K562 (cell line): ENCODE measurements at regions not wholly inside any gene's neighbourhood (a gene's known extent, or its start where the extent isn't known, plus 50 kb on each side); places are given as distances from the start of the nearest gene placed in this dataset.

Experiments used
- CREB1 ChIP-seq, 2 experiments: sonication (generic) in 1 of 2; formaldehyde crosslinking in 1 of 2; IDR thresholded peaks; 2 replicates each; pipeline versions ENCODE4 v1.6.1 to v1.8.0; 2012 to 2022; ENCODE audit warnings: inconsistent platforms in 1 of 2, mild to moderate bottlenecking in 1 of 2, missing genetic modification reagents in 1 of 2, moderate library complexity in 1 of 2
- MTA3 ChIP-seq: fragments of 450-650 bp; formaldehyde crosslinking; IDR thresholded peaks from 2 replicates; pipeline ENCODE4 v1.6.1; 2017; ENCODE audit warnings: mild to moderate bottlenecking, borderline replicate concordance
- ZNF561 ChIP-seq: fragments of 450-650 bp; formaldehyde crosslinking; conservative IDR thresholded peaks from 2 replicates; pipeline ENCODE4 v1.4.0; 2020; ENCODE audit warnings: mild to moderate bottlenecking, moderate library complexity
- TF ChIP-seq, protein P1 (sequence below), 2 experiments: fragments of 450-650 bp; IDR thresholded peaks; 2 replicates each; pipeline ENCODE4 v1.6.1; 2016; ENCODE audit warnings: mild to moderate bottlenecking in 2 of 2, borderline replicate concordance in 1 of 2, low read depth in 1 of 2, moderate library complexity in 1 of 2

- TF ChIP-seq, protein P1, sequence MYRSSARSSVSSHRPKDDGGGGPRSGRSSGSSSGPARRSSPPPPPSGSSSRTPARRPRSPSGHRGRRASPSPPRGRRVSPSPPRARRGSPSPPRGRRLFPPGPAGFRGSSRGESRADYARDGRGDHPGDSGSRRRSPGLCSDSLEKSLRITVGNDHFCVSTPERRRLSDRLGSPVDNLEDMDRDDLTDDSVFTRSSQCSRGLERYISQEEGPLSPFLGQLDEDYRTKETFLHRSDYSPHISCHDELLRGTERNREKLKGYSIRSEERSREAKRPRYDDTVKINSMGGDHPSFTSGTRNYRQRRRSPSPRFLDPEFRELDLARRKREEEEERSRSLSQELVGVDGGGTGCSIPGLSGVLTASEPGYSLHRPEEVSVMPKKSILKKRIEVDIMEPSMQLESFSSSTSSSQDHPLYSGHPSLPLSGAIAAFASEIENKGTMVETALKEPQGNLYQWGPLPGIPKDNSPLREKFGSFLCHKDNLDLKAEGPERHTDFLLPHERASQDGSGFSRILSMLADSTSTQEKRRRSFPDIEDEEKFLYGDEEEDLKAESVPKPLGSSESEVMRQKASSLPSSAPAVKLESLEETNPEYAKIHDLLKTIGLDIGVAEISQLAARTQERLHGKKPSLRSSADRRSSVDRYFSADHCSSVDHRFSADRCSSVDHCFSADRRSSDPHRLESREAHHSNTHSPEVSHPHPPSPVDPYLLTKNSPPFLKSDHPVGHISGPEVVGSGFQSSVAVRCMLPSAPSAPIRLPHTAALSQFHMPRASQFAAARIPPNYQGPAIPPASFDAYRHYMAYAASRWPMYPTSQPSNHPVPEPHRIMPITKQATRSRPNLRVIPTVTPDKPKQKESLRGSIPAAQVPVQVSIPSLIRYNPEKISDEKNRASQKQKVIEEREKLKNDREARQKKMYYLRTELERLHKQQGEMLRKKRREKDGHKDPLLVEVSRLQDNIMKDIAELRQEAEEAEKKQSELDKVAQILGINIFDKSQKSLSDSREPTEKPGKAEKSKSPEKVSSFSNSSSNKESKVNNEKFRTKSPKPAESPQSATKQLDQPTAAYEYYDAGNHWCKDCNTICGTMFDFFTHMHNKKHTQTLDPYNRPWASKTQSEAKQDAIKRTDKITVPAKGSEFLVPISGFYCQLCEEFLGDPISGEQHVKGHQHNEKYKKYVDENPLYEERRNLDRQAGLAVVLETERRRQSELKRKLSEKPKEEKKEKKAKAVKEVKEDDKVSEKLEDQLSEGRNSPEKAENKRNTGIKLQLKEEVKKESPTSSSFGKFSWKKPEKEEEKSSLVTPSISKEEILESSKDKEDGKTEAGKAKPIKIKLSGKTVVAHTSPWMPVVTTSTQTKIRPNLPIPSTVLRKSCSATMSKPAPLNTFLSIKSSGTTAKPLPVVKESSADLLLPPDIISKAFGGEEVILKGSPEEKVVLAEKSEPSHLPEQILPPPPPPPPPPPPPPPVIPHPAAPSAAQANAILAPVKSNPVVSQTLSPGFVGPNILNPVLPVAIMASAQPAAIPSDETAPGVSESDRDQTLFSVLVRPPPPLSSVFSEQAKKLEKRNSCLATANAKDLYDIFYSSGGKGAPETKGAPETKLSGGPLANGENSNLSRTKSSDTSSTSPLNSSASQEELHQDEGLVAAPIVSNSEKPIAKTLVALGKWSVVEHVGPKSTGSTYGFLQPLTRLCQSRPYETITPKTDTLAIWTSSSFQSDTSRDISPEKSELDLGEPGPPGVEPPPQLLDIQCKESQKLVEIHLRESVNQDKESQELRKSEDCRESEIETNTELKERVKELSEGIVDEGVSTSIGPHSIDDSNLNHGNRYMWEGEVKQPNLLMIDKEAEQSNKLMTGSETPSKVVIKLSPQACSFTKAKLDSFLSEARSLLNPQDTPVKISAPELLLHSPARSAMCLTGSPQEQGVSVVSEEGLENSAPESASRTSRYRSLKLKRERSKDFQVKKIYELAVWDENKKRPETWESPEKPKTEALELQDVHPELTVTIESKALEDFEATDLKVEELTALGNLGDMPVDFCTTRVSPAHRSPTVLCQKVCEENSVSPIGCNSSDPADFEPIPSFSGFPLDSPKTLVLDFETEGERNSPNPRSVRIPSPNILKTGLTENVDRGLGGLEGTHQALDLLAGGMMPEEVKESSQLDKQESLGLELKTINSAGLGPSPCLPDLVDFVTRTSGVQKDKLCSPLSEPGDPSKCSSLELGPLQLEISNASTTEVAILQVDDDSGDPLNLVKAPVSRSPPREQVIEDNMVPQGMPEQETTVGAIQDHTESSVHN (IDR thresholded peaks at IDR 0.05; ENCODE audit: borderline replicate concordance in 1 of 2, low read depth in 1 of 2) = no peak
- TF ChIP-seq ZNF561 = no peak
- no peak for TF ChIP-seq CREB1 (IDR thresholded peaks at IDR 0.05)
- TF ChIP-seq CREB1 (CRISPR knock-in tag; IDR thresholded peaks at IDR 0.05) = no peak
- no peak for TF ChIP-seq MTA3
Measured at GRCh38 chr3:194998417-194998816, 272.5 kb downstream of the XXYLT1 start.
